ENCODE measurements at regions not wholly inside any gene's neighbourhood (a gene's known extent, or its start where the extent isn't known, plus 50 kb on each side); places are given as distances from the start of the nearest gene placed in this dataset.

- no peak overlapping the region for H2AK5ac ChIP-seq (ENCODE audit: low read depth, low read length)
- H3K9me1 ChIP-seq (ENCODE audit: insufficient read depth, low read length) = no peaks in the 10 kb centered on the region
- no peak overlapping the region for H2BK20ac ChIP-seq (ENCODE audit: low read depth, low read length)
- no peaks in the 10 kb centered on the region for H4K20me1 ChIP-seq (ENCODE audit: insufficient read depth, low read length)
- no peaks in the 10 kb centered on the region for H3K4me1 ChIP-seq (ENCODE audit: control insufficient read depth, insufficient read depth, low read length)
- H2BK120ac ChIP-seq (ENCODE audit: low read depth, low read length) = no peak overlapping the region
- no TSS peak for BruUV-seq (replicated peaks)
- H3K36me3 ChIP-seq (ENCODE audit: control insufficient read depth, insufficient read depth, low read length) = no peaks in the 10 kb centered on the region
- H3K9ac ChIP-seq (ENCODE audit: low read depth, low read length) = no peak overlapping the region
- peaks cover 2% of the 10 kb centered on the region; the same call in 1 of the 2 replicates for H3K9me3 ChIP-seq (ENCODE audit: control insufficient read depth, insufficient read depth, low read length)
- no peak for ATAC-seq (ENCODE audit: low read depth)
- no peak overlapping the region for H3K18ac ChIP-seq (ENCODE audit: low read depth, low read length)
- H3K4me2 ChIP-seq (ENCODE audit: low read depth, low read length) = no peak overlapping the region
- H4K91ac ChIP-seq (ENCODE audit: insufficient read depth, low read depth, low read length) = no peak overlapping the region
- no peak overlapping the region for H4K5ac ChIP-seq (ENCODE audit: low read depth, low read length)
- no peak overlapping the region for H3K23ac ChIP-seq (ENCODE audit: low read depth, low read length)
- DNase-seq = no peak
- no peak overlapping the region for H2AFZ ChIP-seq (replicated peaks; ENCODE audit: low read length, poor library complexity)
- H3K27me3 ChIP-seq (ENCODE audit: control insufficient read depth, insufficient read depth, low read length) = no peaks in the 10 kb centered on the region
- H3K4me3 ChIP-seq (ENCODE audit: insufficient read depth, low read depth, low read length) = no peak overlapping the region
- no peak overlapping the region for H3K27ac ChIP-seq (ENCODE audit: insufficient read depth, low read length)
- intact Hi-C loops (cut with micrococcal nuclease) (no loop called here), dilution Hi-C loops (cut with HindIII; ENCODE audit: low sequenced_read_pairs, unreplicated experiment) (no loop called here), in situ Hi-C loops (cut with MboI; ENCODE audit: low sequenced_read_pairs) (no loop called here)
- no peaks in the 10 kb centered on the region for H3K79me1 ChIP-seq (ENCODE audit: low read depth in 1 of 2, low read length in 2 of 2)
- no peak overlapping the region for H3K56ac ChIP-seq (ENCODE audit: extremely low read depth, insufficient read depth, low read length)
- H2BK5ac ChIP-seq (ENCODE audit: low read depth, low read length, poor library complexity, severe bottlenecking) = no peak overlapping the region
- H2AK9ac ChIP-seq (replicated peaks; ENCODE audit: low read depth, low read length, poor library complexity) = no peak overlapping the region
- TF ChIP-seq ELK1 (IDR thresholded peaks at IDR 0.05; ENCODE audit: borderline replicate concordance, low read depth, low read length) = no peak
- TF ChIP-seq RFX5 (IDR thresholded peaks at IDR 0.05; ENCODE audit: low read depth, low read length) = no peak
- TF ChIP-seq, protein P1, sequence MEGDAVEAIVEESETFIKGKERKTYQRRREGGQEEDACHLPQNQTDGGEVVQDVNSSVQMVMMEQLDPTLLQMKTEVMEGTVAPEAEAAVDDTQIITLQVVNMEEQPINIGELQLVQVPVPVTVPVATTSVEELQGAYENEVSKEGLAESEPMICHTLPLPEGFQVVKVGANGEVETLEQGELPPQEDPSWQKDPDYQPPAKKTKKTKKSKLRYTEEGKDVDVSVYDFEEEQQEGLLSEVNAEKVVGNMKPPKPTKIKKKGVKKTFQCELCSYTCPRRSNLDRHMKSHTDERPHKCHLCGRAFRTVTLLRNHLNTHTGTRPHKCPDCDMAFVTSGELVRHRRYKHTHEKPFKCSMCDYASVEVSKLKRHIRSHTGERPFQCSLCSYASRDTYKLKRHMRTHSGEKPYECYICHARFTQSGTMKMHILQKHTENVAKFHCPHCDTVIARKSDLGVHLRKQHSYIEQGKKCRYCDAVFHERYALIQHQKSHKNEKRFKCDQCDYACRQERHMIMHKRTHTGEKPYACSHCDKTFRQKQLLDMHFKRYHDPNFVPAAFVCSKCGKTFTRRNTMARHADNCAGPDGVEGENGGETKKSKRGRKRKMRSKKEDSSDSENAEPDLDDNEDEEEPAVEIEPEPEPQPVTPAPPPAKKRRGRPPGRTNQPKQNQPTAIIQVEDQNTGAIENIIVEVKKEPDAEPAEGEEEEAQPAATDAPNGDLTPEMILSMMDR (conservative IDR thresholded peaks at IDR 0.05; ENCODE audit: low read depth, low read length) = no peak
- TF ChIP-seq CEBPB (IDR thresholded peaks at IDR 0.05; ENCODE audit: low read depth, low read length) = no peak
- TF ChIP-seq FOS (IDR thresholded peaks at IDR 0.05; ENCODE audit: low read depth, low read length) = no peak
- TF ChIP-seq SMC3 (IDR thresholded peaks at IDR 0.05; ENCODE audit: low read depth, low read length) = no peak
- TF ChIP-seq RAD21 (IDR thresholded peaks at IDR 0.05; ENCODE audit: low read length) = no peak
- TF ChIP-seq POLR2A (IDR thresholded peaks at IDR 0.05; ENCODE audit: low read depth, low read length) = no peak
- TF ChIP-seq MAZ (IDR thresholded peaks at IDR 0.05; ENCODE audit: borderline replicate concordance, low read depth, low read length) = no peak
- TF ChIP-seq NFE2L2 (IDR thresholded peaks at IDR 0.05; ENCODE audit: low read depth, low read length) = no peak
- TF ChIP-seq MXI1 (IDR thresholded peaks at IDR 0.05; ENCODE audit: borderline replicate concordance, low read depth, low read length) = no peak
- no peak for TF ChIP-seq BHLHE40 (IDR thresholded peaks at IDR 0.05; ENCODE audit: low read depth, low read length)
- TF ChIP-seq, protein P2, sequence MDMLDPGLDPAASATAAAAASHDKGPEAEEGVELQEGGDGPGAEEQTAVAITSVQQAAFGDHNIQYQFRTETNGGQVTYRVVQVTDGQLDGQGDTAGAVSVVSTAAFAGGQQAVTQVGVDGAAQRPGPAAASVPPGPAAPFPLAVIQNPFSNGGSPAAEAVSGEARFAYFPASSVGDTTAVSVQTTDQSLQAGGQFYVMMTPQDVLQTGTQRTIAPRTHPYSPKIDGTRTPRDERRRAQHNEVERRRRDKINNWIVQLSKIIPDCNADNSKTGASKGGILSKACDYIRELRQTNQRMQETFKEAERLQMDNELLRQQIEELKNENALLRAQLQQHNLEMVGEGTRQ (IDR thresholded peaks at IDR 0.05; ENCODE audit: low read depth, low read length) = no peak
- no peak for TF ChIP-seq RCOR1 (IDR thresholded peaks at IDR 0.05; ENCODE audit: insufficient replicate concordance, low read length)
- H2BK15ac ChIP-seq (ENCODE audit: low read depth, low read length) = no peak overlapping the region
- ChIA-PET POLR2A (ENCODE audit: unreplicated experiment) (no interaction called here), CTCF (no interaction called here)
- H4K8ac ChIP-seq (ENCODE audit: low read depth in 2 of 2, low read length in 2 of 2) = no peak overlapping the region
- no peak overlapping the region for H3K4ac ChIP-seq (ENCODE audit: low read depth, low read length)
- no peak overlapping the region for H3K14ac ChIP-seq (replicated peaks; ENCODE audit: low read depth, low read length)
- no CpG with 5 or more reads among the region's 1 CpG for WGBS, 2 experiments (ENCODE audit: extremely low coverage in 2 of 2, insufficient read length in 1 of 2)
These were observed 410.3 kb downstream of the NEBL start for GRCh38 chr10:20486791-20487190.

Data from IMR-90 (cell line).